HepG2 (cell line): ENCODE measurements at regions not wholly inside any gene's neighbourhood (a gene's known extent, or its start where the extent isn't known, plus 50 kb on each side); places are given as distances from the start of the nearest gene placed in this dataset.

Source experiments
- CAMTA2 ChIP-seq: sonication (generic); formaldehyde crosslinking; IDR thresholded peaks from 2 replicates; pipeline ENCODE4 v1.4.0; 2020; ENCODE audit warnings: mild to moderate bottlenecking, missing genetic modification reagents, borderline replicate concordance
- CTCF ChIP-seq: sonication (generic); formaldehyde crosslinking; IDR thresholded peaks from 2 replicates; pipeline ENCODE4 v1.5.0; 2020; ENCODE audit warnings: mild to moderate bottlenecking, missing genetic modification reagents, moderate library complexity
- GLMP ChIP-seq: sonication (generic); formaldehyde crosslinking; IDR thresholded peaks from 2 replicates; pipeline ENCODE4 v1.9.0; 2021; ENCODE audit warnings: missing genetic modification reagents, mild to moderate bottlenecking, borderline replicate concordance
- JUND ChIP-seq: sonication (generic); formaldehyde crosslinking; IDR thresholded peaks from 2 replicates; pipeline ENCODE4 v1.8.0; 2022; ENCODE audit warnings: mild to moderate bottlenecking, missing genetic modification reagents
- NR3C1 ChIP-seq: sonication (generic); formaldehyde crosslinking; IDR thresholded peaks from 2 replicates; pipeline ENCODE4 v1.4.0; 2020; ENCODE audit warnings: missing genetic modification reagents
- POLR2G ChIP-seq: fragments of 200-400 bp; formaldehyde crosslinking; IDR thresholded peaks from 2 replicates; pipeline ENCODE4 v1.6.1; 2018; ENCODE audit warnings: mild to moderate bottlenecking, low read depth, low read length, moderate library complexity
- ZNF10 ChIP-seq: sonication (generic); formaldehyde crosslinking; IDR thresholded peaks from 2 replicates; pipeline ENCODE4 v1.4.0; 2020; ENCODE audit warnings: mild to moderate bottlenecking, low read depth, missing genetic modification reagents, borderline replicate concordance
- ZNF274 ChIP-seq: sonication (generic); formaldehyde crosslinking; IDR thresholded peaks from 2 replicates; pipeline ENCODE4 v1.5.1; 2020; ENCODE audit warnings: mild to moderate bottlenecking, missing genetic modification reagents

- TF ChIP-seq POLR2G: no peak
- no peak for TF ChIP-seq CTCF (CRISPR knock-in tag)
- TF ChIP-seq NR3C1 (CRISPR knock-in tag): no peak
- TF ChIP-seq ZNF10 (CRISPR knock-in tag): no peak
- no peak for TF ChIP-seq JUND (CRISPR knock-in tag)
- TF ChIP-seq GLMP (CRISPR knock-in tag): no peak
- TF ChIP-seq ZNF274 (CRISPR knock-in tag): no peak
- no peak for TF ChIP-seq CAMTA2 (CRISPR knock-in tag)
Observed at GRCh38 chr13:106332621-106333020, 202.8 kb downstream of the EFNB2 start.
